SKM-1 treated with dmso at 0.1 percent for 144 hours (cell line): ENCODE measurements at regions not wholly inside any gene's neighbourhood (a gene's known extent, or its start where the extent isn't known, plus 50 kb on each side); places are given as distances from the start of the nearest gene placed in this dataset.
"Not testable (repeated sequence)": the region's sequence is repeated elsewhere in the genome, so short reads cannot be mapped to it uniquely, and the experiment has no call there.

Experiments
- DNase-seq: peaks from one replicate; lab custom pipeline; 2025; ENCODE audit not compliant: unreplicated experiment; lab: John Stamatoyannopoulos, UW

GRCh38 chr12:46982629-46983392 is 96.6 kb upstream of the PCED1B start:
- DNase-seq = no peak

- DNase-seq = no peak
Measured at GRCh38 chr12:46983393-46983793, 96.0 kb upstream of the PCED1B start.

GRCh38 chr12:46983959-46984841 is 95.2 kb upstream of the PCED1B start:
- DNase-seq = no peak

- DNase-seq = no peak
Measured at GRCh38 chr12:46985816-46986215, 93.6 kb upstream of the PCED1B start.

- DNase-seq = not testable (repeated sequence)
Measured at GRCh38 chr12:46988122-46988521, 91.3 kb upstream of the PCED1B start.

GRCh38 chr12:46990211-46990610 is 89.2 kb upstream of the PCED1B start:
- no peak for DNase-seq

- DNase-seq = not testable (repeated sequence)
Measured at GRCh38 chr12:46992051-46992450, 87.4 kb upstream of the PCED1B start.

GRCh38 chr12:46998811-46999368 is 80.5 kb upstream of the PCED1B start:
- no peak for DNase-seq

- DNase-seq = no peak
Measured at GRCh38 chr12:47004634-47005033, 74.8 kb upstream of the PCED1B start.

GRCh38 chr12:47007048-47007447 is 72.4 kb upstream of the PCED1B start:
- no peak for DNase-seq

GRCh38 chr12:47012552-47012951 is 66.9 kb upstream of the PCED1B start:
- no peak for DNase-seq

- DNase-seq = no peak
Measured at GRCh38 chr12:47014474-47014873, 64.9 kb upstream of the PCED1B start.

- DNase-seq = no peak
Measured at GRCh38 chr12:47015381-47015780, 64.0 kb upstream of the PCED1B start.

- no peak for DNase-seq
Measured at GRCh38 chr12:47017041-47017713, 62.2 kb upstream of the PCED1B start.

- no peak for DNase-seq
Measured at GRCh38 chr12:47017901-47018475, 61.4 kb upstream of the PCED1B start.

GRCh38 chr12:47020211-47020821 is 59.1 kb upstream of the PCED1B start:
- no peak for DNase-seq

- DNase-seq = peak; percentile 46
Measured at GRCh38 chr12:47021298-47021697, 58.1 kb upstream of the PCED1B start.

GRCh38 chr12:47022296-47022695 is 57.1 kb upstream of the PCED1B start:
- no peak for DNase-seq

GRCh38 chr12:47023311-47023710 is 56.1 kb upstream of the PCED1B start:
- no peak for DNase-seq

- DNase-seq = no peak
Measured at GRCh38 chr12:47023953-47024352, 55.5 kb upstream of the PCED1B start.

- no peak for DNase-seq
Measured at GRCh38 chr12:47024463-47024862, 55.0 kb upstream of the PCED1B start.
